HEK293 (cell line): ENCODE measurements at regions not wholly inside any gene's neighbourhood (a gene's known extent, or its start where the extent isn't known, plus 50 kb on each side); places are given as distances from the start of the nearest gene placed in this dataset.

Experiments
- CTCF ChIA-PET: fragments of 350-600 bp; formaldehyde crosslinking; extraction: SDS; loops from one replicate; lab custom pipeline; 2021; ENCODE audit warnings: antibody characterized with exemption; lab: Yijun Ruan, JAX
- POLR2A ChIA-PET: fragments of 300-600 bp; formaldehyde crosslinking; extraction: SDS; loops from one replicate; lab custom pipeline; 2020; ENCODE audit warnings: antibody characterized with exemption, inconsistent platforms; lab: Yijun Ruan, JAX
- H3K27ac ChIP-seq: fragments of 200-500 bp; sonication (Bioruptor generic); 2 replicates; pipeline ENCODE4 v1.5.1; 2014; ENCODE audit warnings: low read depth, low read length, control low read depth, inconsistent platforms; ENCODE audit errors: extremely low read depth
- H3K36me3 ChIP-seq, 2 experiments: fragments of 200-500 bp in 1 of 2; sonication (Bioruptor generic) in 1 of 2; 1 replicate in 1 of 2; 2 replicates in 1 of 2; pipeline ENCODE4 v1.5.1; 2014 to 2017; ENCODE audit warnings: inconsistent platforms in 2 of 2, low read length in 2 of 2; ENCODE audit not compliant: control insufficient read depth in 2 of 2, insufficient read depth in 1 of 2
- H3K4me1 ChIP-seq: fragments of 200-500 bp; sonication (Bioruptor generic); 2 replicates; pipeline ENCODE4 v1.5.1; 2014; ENCODE audit warnings: mild to moderate bottlenecking, low read length, inconsistent platforms; ENCODE audit not compliant: control insufficient read depth, insufficient read depth
- H3K4me3 ChIP-seq: 2 replicates; pipeline ENCODE4 v1.5.1; 2011; ENCODE audit warnings: low read depth, mild to moderate bottlenecking, control low read depth, low read length, moderate library complexity
- H3K9me3 ChIP-seq: fragments of 200-500 bp; sonication (Bioruptor generic); 2 replicates; pipeline ENCODE4 v1.5.1; 2014; ENCODE audit warnings: low read depth, low read length, inconsistent platforms; ENCODE audit not compliant: control insufficient read depth, insufficient read depth
- BCL11A ChIP-seq: fragments of 450-650 bp; formaldehyde crosslinking; IDR thresholded peaks from 2 replicates; pipeline ENCODE4 v1.5.1; 2016; ENCODE audit warnings: low read depth, missing biosample characterization, missing genetic modification characterization
- CTCF ChIP-seq: fragments of 450-650 bp; formaldehyde crosslinking; IDR thresholded peaks from 2 replicates; pipeline ENCODE4 v1.5.1; 2016; ENCODE audit warnings: missing biosample characterization, missing genetic modification characterization
- FEZF1 ChIP-seq: fragments of 450-650 bp; formaldehyde crosslinking; IDR thresholded peaks from 2 replicates; pipeline ENCODE4 v1.5.1; 2016; ENCODE audit warnings: missing biosample characterization, missing genetic modification characterization
- GLIS2 ChIP-seq: fragments of 450-650 bp; formaldehyde crosslinking; IDR thresholded peaks from 2 replicates; pipeline ENCODE4 v1.5.1; 2016; ENCODE audit warnings: missing biosample characterization, missing genetic modification characterization
- HOXC10 ChIP-seq: sonication (generic); formaldehyde crosslinking; IDR thresholded peaks from 2 replicates; pipeline ENCODE4 v1.8.1; 2023; ENCODE audit warnings: mild to moderate bottlenecking, missing genetic modification reagents
- KLF8 ChIP-seq: fragments of 450-650 bp; formaldehyde crosslinking; IDR thresholded peaks from 2 replicates; pipeline ENCODE4 v1.5.1; 2016; ENCODE audit warnings: missing biosample characterization, missing genetic modification characterization
- SP7 ChIP-seq: fragments of 450-650 bp; formaldehyde crosslinking; IDR thresholded peaks from 2 replicates; pipeline ENCODE4 v1.5.1; 2016; ENCODE audit warnings: missing biosample characterization, missing genetic modification characterization
- ZFP69B ChIP-seq: fragments of 450-650 bp; formaldehyde crosslinking; IDR thresholded peaks from 2 replicates; pipeline ENCODE4 v1.5.1; 2016; ENCODE audit warnings: missing biosample characterization, missing genetic modification characterization
- ZNF112 ChIP-seq: fragments of 450-650 bp; formaldehyde crosslinking; IDR thresholded peaks from 2 replicates; pipeline ENCODE4 v1.5.0; 2017; ENCODE audit warnings: missing biosample characterization, missing genetic modification characterization
- ZNF132 ChIP-seq: fragments of 450-650 bp; formaldehyde crosslinking; IDR thresholded peaks from 2 replicates; pipeline ENCODE4 v1.5.1; 2017; ENCODE audit warnings: missing biosample characterization, missing genetic modification characterization, borderline replicate concordance
- ZNF169 ChIP-seq: fragments of 450-650 bp; formaldehyde crosslinking; IDR thresholded peaks from 2 replicates; pipeline ENCODE4 v1.5.1; 2016; ENCODE audit warnings: missing biosample characterization, missing genetic modification characterization
- ZNF221 ChIP-seq: fragments of 450-650 bp; formaldehyde crosslinking; IDR thresholded peaks from 2 replicates; pipeline ENCODE4 v1.5.1; 2017; ENCODE audit warnings: missing biosample characterization, missing genetic modification characterization, borderline replicate concordance
- ZNF239 ChIP-seq: fragments of 450-650 bp; formaldehyde crosslinking; IDR thresholded peaks from 2 replicates; pipeline ENCODE4 v1.5.1; 2016; ENCODE audit warnings: missing biosample characterization, missing genetic modification characterization
- ZNF26 ChIP-seq: fragments of 450-650 bp; formaldehyde crosslinking; IDR thresholded peaks from 2 replicates; pipeline ENCODE4 v1.5.1; 2016; ENCODE audit warnings: missing biosample characterization, missing genetic modification characterization
- ZNF366 ChIP-seq: fragments of 450-650 bp; formaldehyde crosslinking; conservative IDR thresholded peaks from 2 replicates; pipeline ENCODE4 v1.5.1; 2016; ENCODE audit warnings: missing biosample characterization, missing genetic modification characterization
- ZNF426 ChIP-seq: fragments of 450-650 bp; formaldehyde crosslinking; IDR thresholded peaks from 2 replicates; pipeline ENCODE4 v1.5.1; 2017; ENCODE audit warnings: missing biosample characterization, missing genetic modification characterization, mild to moderate bottlenecking, inconsistent platforms, moderate library complexity
- ZNF501 ChIP-seq: fragments of 450-650 bp; formaldehyde crosslinking; IDR thresholded peaks from 2 replicates; pipeline ENCODE4 v1.5.1; 2016; ENCODE audit warnings: missing biosample characterization, missing genetic modification characterization
- ZNF530 ChIP-seq: fragments of 450-650 bp; formaldehyde crosslinking; IDR thresholded peaks from 2 replicates; pipeline ENCODE4 v1.5.1; 2016; ENCODE audit warnings: low read depth, missing biosample characterization, missing genetic modification characterization
- ZNF600 ChIP-seq: fragments of 450-650 bp; formaldehyde crosslinking; IDR thresholded peaks from 2 replicates; pipeline ENCODE4 v1.5.1; 2016; ENCODE audit warnings: missing biosample characterization, missing genetic modification characterization
- ZNF626 ChIP-seq: fragments of 450-650 bp; sonication (Bioruptor Pico); formaldehyde crosslinking; IDR thresholded peaks from 2 replicates; pipeline ENCODE4 v1.5.1; 2018; ENCODE audit warnings: missing biosample characterization, missing genetic modification characterization, inconsistent platforms
- ZNF660 ChIP-seq: fragments of 450-650 bp; IDR thresholded peaks from 2 replicates; pipeline ENCODE4 v1.5.1; 2018; ENCODE audit warnings: missing biosample characterization, mild to moderate bottlenecking, missing genetic modification characterization
- ZNF677 ChIP-seq: fragments of 450-650 bp; IDR thresholded peaks from 2 replicates; pipeline ENCODE4 v1.5.0; 2018; ENCODE audit warnings: missing biosample characterization, mild to moderate bottlenecking, missing genetic modification characterization, moderate library complexity
- ZSCAN23 ChIP-seq: fragments of 450-650 bp; formaldehyde crosslinking; IDR thresholded peaks from 2 replicates; pipeline ENCODE4 v1.5.1; 2016; ENCODE audit warnings: missing biosample characterization, missing genetic modification characterization

GRCh38 chr14:22296722-22297121 lies 292.3 kb downstream of the DAD1 start:
- H3K4me1 ChIP-seq = no peaks in the 10 kb centered on the region
- no peaks in the 10 kb centered on the region for H3K36me3 ChIP-seq
- POLR2A ChIA-PET = interaction anchor here (1.4 kb wide), 1 partner anchor 26 kb away, joined by 3 read pairs; no protein-coding TSS in a partner anchor
- H3K9me3 ChIP-seq = no peaks in the 10 kb centered on the region
- no peak overlapping the region for H3K27ac ChIP-seq
- CTCF ChIA-PET = interaction anchor here (0.7 to 1.8 kb wide), 2 partner anchors 20 to 118 kb away, joined by 3 to 4 read pairs; no protein-coding TSS in a partner anchor
- TF ChIP-seq FEZF1 (tag by site-specific recombination) (peak; percentile 55), ZNF426 (tag by site-specific recombination) (no peak)
- no peak overlapping the region for H3K4me3 ChIP-seq

GRCh38 chr14:22296088-22296487 lies 292.9 kb downstream of the DAD1 start:
- POLR2A ChIA-PET = interaction anchor here (1.4 kb wide), 1 partner anchor 25 kb away, joined by 3 read pairs; no protein-coding TSS in a partner anchor
- CTCF ChIA-PET = interaction anchor here (0.7 to 2.3 kb wide), 2 partner anchors 19 to 118 kb away, joined by 3 to 9 read pairs; no protein-coding TSS in a partner anchor
- TF ChIP-seq ZSCAN23 (tag by site-specific recombination) = no peak
- TF ChIP-seq SP7 = no peak
- TF ChIP-seq CTCF (tag by site-specific recombination) = no peak
- TF ChIP-seq BCL11A (tag by site-specific recombination) = no peak
- no peak for TF ChIP-seq KLF8 (tag by site-specific recombination)
- no peak for TF ChIP-seq ZNF501 (tag by site-specific recombination)
- no peak for TF ChIP-seq ZNF221 (tag by site-specific recombination)
- TF ChIP-seq ZNF530 (tag by site-specific recombination) = no peak
- Histone ChIP-seq H3K27ac (no peak overlapping the region), H3K4me3 (no peak overlapping the region), H3K36me3 (no peaks in the 10 kb centered on the region), H3K4me1 (no peaks in the 10 kb centered on the region), H3K9me3 (no peaks in the 10 kb centered on the region)

GRCh38 chr14:22291406-22291805 lies 297.6 kb downstream of the DAD1 start:
- H3K27ac ChIP-seq = no peak overlapping the region
- CTCF ChIA-PET = no interaction called here

More at GRCh38 chr14:22291406-22291805, 297.6 kb downstream of the DAD1 start:
- POLR2A ChIA-PET = no interaction called here
- Histone ChIP-seq H3K4me1 (no peaks in the 10 kb centered on the region), H3K4me3 (no peak overlapping the region), H3K9me3 (no peaks in the 10 kb centered on the region)
- TF ChIP-seq ZNF600 (tag by site-specific recombination) = no peak
- no peak for TF ChIP-seq GLIS2
- no peak for TF ChIP-seq ZFP69B (tag by site-specific recombination)
- no peak for TF ChIP-seq ZNF677 (tag by site-specific recombination)
- no peak for TF ChIP-seq HOXC10 (CRISPR knock-in tag)
- TF ChIP-seq ZNF626 (tag by site-specific recombination) = no peak
- no peak for TF ChIP-seq ZNF112 (tag by site-specific recombination)
- TF ChIP-seq ZNF132 = no peak
- TF ChIP-seq ZNF26 = no peak
- TF ChIP-seq ZNF169 (tag by site-specific recombination) = no peak
- TF ChIP-seq ZNF366 (tag by site-specific recombination) = no peak
- no peak for TF ChIP-seq ZNF239 (tag by site-specific recombination)
- no peak for TF ChIP-seq ZNF660 (tag by site-specific recombination)
- TF ChIP-seq, all 188 proteins: peak for 0
- H3K36me3 ChIP-seq = no peaks in the 10 kb centered on the region
